Psoas muscle (tissue), 7 donors: ENCODE measurements at regions not wholly inside any gene's neighbourhood (a gene's known extent, or its start where the extent isn't known, plus 50 kb on each side); places are given as distances from the start of the nearest gene placed in this dataset.

Experiments used
- ATAC-seq, 4 donors: fragments of 200-7000 bp; cut with Tn5 transposase; one replicate each; pipeline ENCODE4 v1.9.1; 2020; ENCODE audit warnings: moderate library complexity in 3 of 4, mild to moderate bottlenecking in 2 of 4
- DNase-seq, 2 donors: peaks; one replicate each; pipeline ENCODE4 v3.0.0-alpha.2; 2020
- H3K27ac ChIP-seq: fragments of 200-600 bp; one replicate; pipeline ENCODE4 v1.8.0; 2022
- H3K27me3 ChIP-seq, 3 donors: fragments of 200-600 bp in 1 of 3; one replicate each; pipeline versions ENCODE4 v1.6.1 to v1.8.0; 2013 to 2022; ENCODE audit warnings: low read length in 2 of 3, mild to moderate bottlenecking in 2 of 3, moderate library complexity in 1 of 3; ENCODE audit not compliant: insufficient read depth in 3 of 3
- H3K36me3 ChIP-seq, 2 donors: fragments of 200-600 bp in 1 of 2; one replicate each; pipeline versions ENCODE4 v1.6.1 to v1.8.0; 2013 to 2022; ENCODE audit warnings: low read depth in 1 of 2, mild to moderate bottlenecking in 1 of 2, moderate library complexity in 1 of 2; ENCODE audit not compliant: insufficient read depth in 1 of 2
- H3K4me1 ChIP-seq: fragments of 200-600 bp; one replicate; pipeline ENCODE4 v1.8.0; 2022
- H3K4me3 ChIP-seq: fragments of 200-600 bp; one replicate; pipeline ENCODE4 v1.8.0; 2022; ENCODE audit warnings: mild to moderate bottlenecking
- H3K9me3 ChIP-seq: fragments of 200-600 bp; one replicate; pipeline ENCODE4 v1.8.0; 2022
- CTCF ChIP-seq: fragments of 200-600 bp; IDR thresholded peaks from one replicate; pipeline ENCODE4 v1.8.0; 2022; ENCODE audit warnings: antibody characterized with exemption
- WGBS, 3 donors: extraction: QIAGEN DNeasy Blood & Tissue Kit; methylation state at CpG; one replicate each; pipeline versions ENCODE4 v1.1.6 to v1.1.7; 2013; 5-methylcytosine and 5-hydroxymethylcytosine counted together
- intact Hi-C, 2 donors: fragments of 100-400 bp; cut with DNase I; formaldehyde crosslinking; loops; one replicate each; pipeline versions ENCODE4 v1.11.0 to v1.14.2; 2022
- donor health status: healthy with polysubstance abuse.
- donor health status: DM: no; HTN: no; CAD: no; lungs with moderate emphysema.
- donor health status: Bipolar disorder and iron deficiency.
- donor health status: healthy.
- donor health status: DM: yes; HTN: yes; CAD: no.
- donor health status: DM: no; HTN: no; CAD: no.
- donor health status: DM: yes; HTN: yes; CAD: no.

- no peak overlapping the region for H3K4me3 ChIP-seq
- TF ChIP-seq CTCF: no peak
- H3K27ac ChIP-seq: no peak overlapping the region
- no peak for DNase-seq
- ATAC-seq: no peak
- no peaks in the 10 kb centered on the region for H3K9me3 ChIP-seq
- H3K36me3 ChIP-seq: no peaks in the 10 kb centered on the region
- no peaks in the 10 kb centered on the region for H3K4me1 ChIP-seq
- no peaks in the 10 kb centered on the region for H3K27me3 ChIP-seq
- intact Hi-C loops: no loop called here
These were observed 622.9 kb downstream of the PCDH7 start for GRCh38 chr4:31343061-31343460.

DNA sequence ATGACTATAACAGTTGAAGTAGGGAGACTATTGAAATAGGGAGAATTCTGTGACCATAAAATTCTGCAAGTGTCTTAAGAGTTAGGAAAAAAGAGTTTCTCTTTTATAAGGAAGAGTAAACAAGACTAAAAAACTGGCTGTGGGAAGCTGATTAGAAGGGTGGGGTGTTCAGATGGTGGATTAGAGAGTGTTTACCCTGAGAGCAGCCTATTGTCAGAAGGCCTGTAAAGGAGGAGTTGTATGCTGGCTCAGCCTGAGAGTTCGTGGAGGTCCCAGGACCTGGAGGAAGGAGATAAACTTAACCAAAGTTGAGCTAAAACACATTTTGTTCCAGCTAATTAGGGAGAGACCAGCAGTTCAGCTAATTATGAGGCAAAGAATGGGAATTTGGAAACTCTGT, 629.7 kb downstream of the PCDH7 start:
- Histone ChIP-seq H3K36me3 (no peaks in the 10 kb centered on the region), H3K4me1 (no peaks in the 10 kb centered on the region), H3K27me3 (no peaks in the 10 kb centered on the region), H3K27ac (no peak overlapping the region), H3K9me3 (no peaks in the 10 kb centered on the region), H3K4me3 (no peak overlapping the region)
- DNase-seq: no peak
- no peak for ATAC-seq
- 23 to 50% (median 29%) methylated on average over 1 of the region's 1 CpG for WGBS, 3 donors
- TF ChIP-seq CTCF: no peak
- intact Hi-C loops: no loop called here

- WGBS, 3 donors: 44 to 77% (median 67%) methylated on average over 3 of the region's 3 CpGs
- Histone ChIP-seq H3K27ac (no peak overlapping the region), H3K36me3 (no peaks in the 10 kb centered on the region), H3K4me1 (no peaks in the 10 kb centered on the region), H3K27me3 (no peaks in the 10 kb centered on the region), H3K4me3 (no peak overlapping the region), H3K9me3 (no peaks in the 10 kb centered on the region)
- TF ChIP-seq CTCF: no peak
- ATAC-seq (no peak), DNase-seq (no peak)
- intact Hi-C loops: no loop called here
These were observed 631.5 kb downstream of the PCDH7 start for GRCh38 chr4:31351695-31352094.

GRCh38 chr4:31356839-31357238, 636.7 kb downstream of the PCDH7 start:
- no peaks in the 10 kb centered on the region for H3K36me3 ChIP-seq
- no peak for TF ChIP-seq CTCF
- intact Hi-C loops: no loop called here
- no peaks in the 10 kb centered on the region for H3K4me1 ChIP-seq
- no peaks in the 10 kb centered on the region for H3K9me3 ChIP-seq
- no peak overlapping the region for H3K27ac ChIP-seq
- no peak for ATAC-seq
- WGBS, 3 donors: 93 to 99% (median 97%) methylated on average over 1 of the region's 1 CpG
- H3K4me3 ChIP-seq: no peak overlapping the region
- H3K27me3 ChIP-seq: no peaks in the 10 kb centered on the region
- DNase-seq: no peak

DNA sequence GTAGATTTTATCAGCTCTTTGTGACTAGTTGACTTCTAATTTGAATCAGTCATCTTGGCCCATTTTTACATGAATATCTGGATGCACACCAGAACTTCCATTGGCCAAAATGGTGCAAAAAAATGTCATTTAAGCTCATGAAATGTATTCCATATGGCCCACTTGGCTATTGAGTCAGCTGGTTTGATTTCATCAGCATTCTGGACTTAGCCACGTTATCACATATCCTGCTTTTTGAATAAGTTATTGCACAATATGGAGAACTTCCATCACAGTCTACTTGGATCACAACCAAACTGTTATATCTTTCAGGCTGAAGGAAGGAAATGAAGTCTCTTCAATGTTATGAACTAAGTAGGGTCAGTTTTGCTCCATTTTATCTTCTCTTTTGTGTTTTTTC, 640.6 kb downstream of the PCDH7 start:
- H3K4me3 ChIP-seq: no peak overlapping the region
- WGBS, 3 donors: 9 to 18% (median 16%) methylated on average over 1 of the region's 1 CpG
- intact Hi-C loops: no loop called here
- no peak for TF ChIP-seq CTCF
- DNase-seq (no peak), ATAC-seq (no peak)
- no peaks in the 10 kb centered on the region for H3K9me3 ChIP-seq
- H3K4me1 ChIP-seq: no peaks in the 10 kb centered on the region
- H3K27ac ChIP-seq: no peak overlapping the region
- H3K36me3 ChIP-seq: no peaks in the 10 kb centered on the region
- H3K27me3 ChIP-seq: no peaks in the 10 kb centered on the region
